ENCODE measurements at regions not wholly inside any gene's neighbourhood (a gene's known extent, or its start where the extent isn't known, plus 50 kb on each side); places are given as distances from the start of the nearest gene placed in this dataset.

GRCh38 chr3:124586126-124587052 is 143.9 kb upstream of the UMPS start:
- TF ChIP-seq EZH2phosphoT487 (IDR thresholded peaks at IDR 0.05; ENCODE audit: borderline replicate concordance, low read length), result no peak
- TF ChIP-seq, protein P1, sequence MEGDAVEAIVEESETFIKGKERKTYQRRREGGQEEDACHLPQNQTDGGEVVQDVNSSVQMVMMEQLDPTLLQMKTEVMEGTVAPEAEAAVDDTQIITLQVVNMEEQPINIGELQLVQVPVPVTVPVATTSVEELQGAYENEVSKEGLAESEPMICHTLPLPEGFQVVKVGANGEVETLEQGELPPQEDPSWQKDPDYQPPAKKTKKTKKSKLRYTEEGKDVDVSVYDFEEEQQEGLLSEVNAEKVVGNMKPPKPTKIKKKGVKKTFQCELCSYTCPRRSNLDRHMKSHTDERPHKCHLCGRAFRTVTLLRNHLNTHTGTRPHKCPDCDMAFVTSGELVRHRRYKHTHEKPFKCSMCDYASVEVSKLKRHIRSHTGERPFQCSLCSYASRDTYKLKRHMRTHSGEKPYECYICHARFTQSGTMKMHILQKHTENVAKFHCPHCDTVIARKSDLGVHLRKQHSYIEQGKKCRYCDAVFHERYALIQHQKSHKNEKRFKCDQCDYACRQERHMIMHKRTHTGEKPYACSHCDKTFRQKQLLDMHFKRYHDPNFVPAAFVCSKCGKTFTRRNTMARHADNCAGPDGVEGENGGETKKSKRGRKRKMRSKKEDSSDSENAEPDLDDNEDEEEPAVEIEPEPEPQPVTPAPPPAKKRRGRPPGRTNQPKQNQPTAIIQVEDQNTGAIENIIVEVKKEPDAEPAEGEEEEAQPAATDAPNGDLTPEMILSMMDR (IDR thresholded peaks at IDR 0.05; ENCODE audit: low read depth, low read length, poor library complexity, severe bottlenecking), result no peak

Data from DOHH2 (cell line).